ENCODE measurements at regions not wholly inside any gene's neighbourhood (a gene's known extent, or its start where the extent isn't known, plus 50 kb on each side); places are given as distances from the start of the nearest gene placed in this dataset.

DNA sequence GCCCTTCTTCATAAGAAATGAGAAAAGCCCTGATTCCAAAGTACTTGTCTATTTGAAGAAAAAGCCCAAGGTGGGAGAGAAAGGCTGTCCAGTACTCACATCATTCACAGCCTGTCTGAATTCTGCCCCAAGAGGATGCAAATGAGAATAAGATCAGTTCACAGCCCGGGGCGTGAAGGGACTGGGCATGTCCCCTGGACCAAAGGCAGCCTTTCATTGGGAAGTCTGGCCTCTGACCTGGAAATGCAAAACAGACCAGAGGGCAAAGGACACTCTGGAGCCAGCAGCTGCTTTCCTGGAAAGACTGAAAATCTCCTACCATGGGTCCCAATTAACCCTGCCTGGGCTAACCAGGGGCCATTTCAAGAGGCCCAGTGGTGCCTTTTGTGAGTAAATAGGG lies 191.2 kb upstream of the PELI2 start:
- DNase-seq (ENCODE audit: low read depth in 4 of 4, low spot score in 3 of 4), result no peak

- no peak for DNase-seq (ENCODE audit: low read depth in 4 of 4, low spot score in 3 of 4)
Measured at GRCh38 chr14:55928276-55928675, 189.9 kb upstream of the PELI2 start.

DNA sequence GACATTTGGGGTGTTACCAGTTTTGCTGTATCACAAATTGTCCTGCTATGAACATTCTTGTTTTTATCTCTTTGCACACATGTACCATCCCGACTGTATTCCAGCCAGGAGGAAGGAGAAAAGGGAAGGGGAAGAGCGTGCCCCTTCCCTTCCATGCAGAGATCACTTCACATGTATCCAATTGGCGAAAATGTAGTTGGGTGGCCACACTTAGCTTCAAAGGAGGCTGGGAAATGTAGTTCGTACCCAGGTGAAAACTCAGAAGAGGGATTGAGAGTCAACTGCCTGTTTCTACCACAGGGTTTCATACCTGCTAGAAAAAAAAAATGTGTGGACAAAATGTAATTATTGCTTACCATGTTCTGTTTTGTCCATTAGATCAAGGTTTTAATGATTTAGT lies 189.1 kb upstream of the PELI2 start:
- no peak for DNase-seq (ENCODE audit: low read depth in 4 of 4, low spot score in 3 of 4)

GRCh38 chr14:55930016-55930784 lies 188.0 kb upstream of the PELI2 start:
- no peak for DNase-seq (ENCODE audit: low read depth in 4 of 4, low spot score in 3 of 4)

- no peak for DNase-seq (ENCODE audit: low read depth in 4 of 4, low spot score in 3 of 4)
Measured at GRCh38 chr14:55936691-55937090, 181.5 kb upstream of the PELI2 start.

DNA sequence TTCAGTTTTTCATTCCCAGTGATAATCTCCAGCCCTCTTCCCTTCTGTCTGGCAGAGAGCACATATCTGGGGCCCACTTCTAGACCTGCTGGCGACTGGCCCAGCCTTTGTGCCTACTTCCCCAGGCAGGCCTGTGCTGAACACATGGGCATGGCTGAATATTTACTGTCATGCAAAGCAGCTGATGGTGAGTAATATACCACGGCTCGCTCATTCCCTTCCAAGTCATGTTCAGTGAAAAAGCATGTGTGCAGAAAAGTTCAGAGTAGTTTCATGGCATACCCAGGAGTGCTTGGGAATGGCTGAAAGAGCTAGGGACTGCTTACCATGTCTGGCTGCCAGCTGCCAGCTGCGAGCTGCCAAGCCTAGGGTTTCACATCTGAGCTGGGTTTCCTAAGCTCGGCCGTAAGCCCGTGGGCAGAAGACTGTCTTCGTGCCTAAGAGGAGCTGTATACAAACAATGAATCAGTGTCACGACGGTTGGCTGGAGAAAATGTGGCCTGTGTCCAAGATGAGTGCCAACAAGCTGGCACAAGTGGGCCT lies 179.9 kb upstream of the PELI2 start:
- DNase-seq (ENCODE audit: low read depth in 4 of 4, low spot score in 3 of 4), result no peak

GRCh38 chr14:55942076-55942654 lies 176.0 kb upstream of the PELI2 start:
- no peak for DNase-seq (ENCODE audit: low read depth in 4 of 4, low spot score in 3 of 4)

GRCh38 chr14:55942826-55943225 lies 175.4 kb upstream of the PELI2 start:
- no peak for DNase-seq (ENCODE audit: low read depth in 4 of 4, low spot score in 3 of 4)

- no peak for DNase-seq (ENCODE audit: low read depth in 4 of 4, low spot score in 3 of 4)
Measured at GRCh38 chr14:55944757-55945156, 173.5 kb upstream of the PELI2 start.

- no peak for DNase-seq (ENCODE audit: low read depth in 4 of 4, low spot score in 3 of 4)
Measured at GRCh38 chr14:55946231-55946630, 172.0 kb upstream of the PELI2 start.

DNA sequence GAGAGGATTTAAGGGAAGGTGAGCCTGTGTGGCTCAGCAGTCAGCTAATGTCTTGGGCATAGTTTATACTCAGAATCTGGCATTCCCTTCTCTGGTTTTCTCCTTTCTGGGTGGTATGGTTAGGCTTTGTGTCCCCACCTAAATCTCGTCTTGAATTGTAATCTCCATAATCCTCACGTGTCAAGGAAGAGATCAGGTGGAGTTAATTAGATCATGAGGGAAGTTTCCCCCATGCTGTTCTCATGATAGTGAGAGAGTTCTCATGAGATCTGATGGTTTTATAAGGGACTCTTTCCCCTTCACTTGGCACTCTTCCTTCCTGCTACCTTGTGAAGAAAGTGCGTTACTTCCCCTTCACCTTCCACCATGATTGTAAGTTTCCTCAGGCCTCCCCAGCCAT lies 169.8 kb upstream of the PELI2 start:
- DNase-seq (ENCODE audit: low read depth in 4 of 4, low spot score in 3 of 4), result no peak

GRCh38 chr14:55949708-55950107 lies 168.5 kb upstream of the PELI2 start:
- no peak for DNase-seq (ENCODE audit: low read depth in 4 of 4, low spot score in 3 of 4)

DNA sequence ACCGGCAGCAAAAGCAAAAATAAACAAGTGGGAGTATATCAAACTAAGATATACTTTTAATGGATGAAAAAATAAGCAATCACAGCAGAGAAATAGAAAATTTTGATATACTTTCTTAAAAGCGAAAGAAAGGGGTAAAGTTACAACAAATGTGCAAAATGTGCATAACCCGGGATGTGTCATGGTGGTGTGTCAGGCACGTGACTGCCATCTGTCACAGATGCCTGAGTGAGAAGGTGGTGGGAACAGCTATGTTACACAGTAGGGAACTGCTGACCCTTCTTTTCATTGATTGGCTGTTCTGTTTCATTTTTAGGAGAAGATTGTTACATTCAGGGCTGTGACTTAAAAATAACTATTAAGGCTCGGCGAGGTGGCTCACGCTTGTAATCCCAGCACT lies 168.1 kb upstream of the PELI2 start:
- no peak for DNase-seq (ENCODE audit: low read depth in 4 of 4, low spot score in 3 of 4)

DNA sequence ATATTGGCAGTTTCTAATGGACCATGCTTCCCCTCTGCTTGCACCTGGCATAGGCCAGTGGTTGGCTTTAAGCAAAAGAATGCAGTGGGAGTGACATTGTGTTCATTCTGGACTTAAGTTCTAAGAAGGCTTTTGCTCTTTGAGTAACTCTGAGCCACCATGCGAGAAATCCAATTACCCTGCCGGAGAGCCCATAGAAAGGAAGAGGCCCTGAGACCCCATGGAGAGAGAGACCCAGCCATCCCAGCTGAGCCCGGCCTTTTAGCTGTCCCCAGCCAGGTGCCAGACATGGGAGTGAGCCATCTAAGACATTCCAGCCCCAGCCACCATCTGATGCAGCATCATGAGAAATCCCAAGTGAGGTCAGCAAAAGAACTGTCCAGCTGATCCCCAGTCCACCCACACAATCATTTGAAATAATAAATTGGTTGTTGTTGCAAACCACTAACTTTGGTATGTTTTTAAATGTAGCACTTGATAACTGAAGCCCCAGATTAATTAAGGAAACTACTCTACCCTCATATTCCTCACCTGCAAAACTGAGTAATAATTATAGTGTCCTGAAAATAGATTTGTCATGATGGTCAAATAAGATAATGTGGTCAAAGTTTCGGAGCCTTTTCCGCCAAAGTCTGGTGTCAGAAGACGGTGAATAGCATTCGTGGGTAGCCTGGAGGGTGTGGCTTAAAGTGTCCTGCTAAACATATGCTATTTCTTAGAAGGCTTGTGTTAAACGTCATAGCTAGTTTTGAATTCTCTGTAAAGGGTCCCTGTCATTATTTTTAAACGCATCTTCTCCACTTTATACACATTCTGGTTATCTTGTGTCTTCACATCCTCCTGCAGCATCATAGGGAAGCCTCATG lies 166.6 kb upstream of the PELI2 start:
- DNase-seq (ENCODE audit: low read depth in 4 of 4, low spot score in 3 of 4), result no peak

DNA sequence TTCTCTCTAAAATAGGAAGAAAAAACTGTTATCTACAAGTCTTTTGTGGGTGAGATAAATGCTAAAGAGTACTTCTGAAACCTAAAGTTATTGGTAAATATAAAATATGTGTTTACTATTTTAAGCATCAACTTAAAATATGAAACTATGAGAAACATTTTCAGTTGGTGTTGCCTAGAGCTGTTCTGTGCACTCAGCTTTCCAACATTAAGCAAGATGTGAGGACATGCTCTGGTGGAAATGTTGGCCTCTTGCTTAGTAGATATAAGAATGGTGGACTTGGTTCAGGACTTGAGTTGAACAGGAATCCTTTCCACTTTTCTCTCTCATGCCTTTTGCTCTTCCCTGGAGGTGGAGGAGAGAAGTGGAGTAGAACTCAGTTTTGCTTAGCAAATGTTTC lies 164.1 kb upstream of the PELI2 start:
- no peak for DNase-seq (ENCODE audit: low read depth in 4 of 4, low spot score in 3 of 4)

DNA sequence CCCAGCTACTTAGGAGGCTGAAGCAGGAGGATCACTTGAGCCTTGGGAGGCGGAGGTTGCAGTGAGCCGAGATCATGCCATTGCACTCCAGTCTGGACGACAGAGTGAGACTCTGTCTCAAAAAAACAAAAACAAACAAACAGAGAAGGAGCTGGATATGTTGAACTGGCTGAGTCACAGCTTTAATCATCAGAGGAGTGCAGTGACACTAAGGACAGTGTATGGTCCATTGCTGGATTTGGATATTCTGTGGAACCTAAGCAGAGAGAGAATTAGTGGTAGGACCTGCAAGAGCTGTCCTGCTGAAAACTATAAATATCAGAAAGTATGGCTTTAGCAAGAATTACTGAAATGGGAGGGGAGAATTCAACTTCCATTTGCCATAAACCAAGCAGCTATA lies 163.0 kb upstream of the PELI2 start:
- no peak for DNase-seq (ENCODE audit: low read depth in 4 of 4, low spot score in 3 of 4)

GRCh38 chr14:55957950-55958349 lies 160.3 kb upstream of the PELI2 start:
- DNase-seq (ENCODE audit: low read depth in 4 of 4, low spot score in 3 of 4), result no peak

GRCh38 chr14:55963295-55963694 lies 154.9 kb upstream of the PELI2 start:
- no peak for DNase-seq (ENCODE audit: low read depth in 4 of 4, low spot score in 3 of 4)

DNA sequence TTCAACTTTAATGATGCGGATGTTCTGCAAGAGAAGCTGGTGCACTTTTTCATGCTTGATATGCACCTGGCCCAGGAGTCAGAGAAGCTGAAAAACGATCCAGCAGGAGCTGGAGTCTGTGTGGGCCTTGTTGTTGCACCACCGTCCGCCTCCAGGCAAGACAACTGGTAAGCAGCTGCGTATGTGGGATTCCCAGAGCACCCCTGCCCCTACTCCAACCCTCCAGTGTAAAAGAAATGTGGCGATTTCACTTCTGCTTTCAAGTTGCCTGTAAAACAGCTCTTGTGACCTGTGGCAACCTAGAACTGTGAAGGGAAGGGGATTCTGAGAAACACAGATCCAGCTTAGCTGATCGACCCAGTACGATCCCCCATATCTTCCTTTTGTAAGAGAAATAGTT lies 154.1 kb upstream of the PELI2 start:
- DNase-seq (ENCODE audit: low read depth in 4 of 4, low spot score in 3 of 4), result no peak

GRCh38 chr14:55964821-55965220 lies 153.4 kb upstream of the PELI2 start:
- DNase-seq (ENCODE audit: low read depth in 4 of 4, low spot score in 3 of 4), result no peak

DNA sequence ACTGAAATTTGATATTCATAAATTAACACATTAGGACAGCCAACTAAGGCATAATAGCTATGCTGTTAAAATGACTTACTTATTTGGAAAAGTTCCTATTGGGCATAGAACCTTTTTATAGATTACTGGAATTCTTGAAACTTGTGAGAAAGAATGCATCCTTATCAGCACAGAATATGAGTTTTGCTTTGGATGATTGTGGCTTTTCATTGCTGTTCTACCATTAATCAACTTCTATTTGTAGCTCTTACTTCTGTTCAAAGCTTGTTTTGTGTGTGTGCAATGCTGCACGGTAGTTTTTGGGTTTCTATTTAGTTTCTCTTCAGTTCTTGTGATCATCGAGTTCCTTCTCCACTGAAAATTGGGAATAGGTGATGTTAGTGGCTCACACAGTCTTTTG lies 152.4 kb upstream of the PELI2 start:
- DNase-seq (ENCODE audit: low read depth in 4 of 4, low spot score in 3 of 4), result no peak

All from left renal pelvis (tissue), 4 donors.